ENCODE measurements at regions not wholly inside any gene's neighbourhood (a gene's known extent, or its start where the extent isn't known, plus 50 kb on each side); places are given as distances from the start of the nearest gene placed in this dataset.
A peak's percentile ranks its signal among the peaks of the same experiment; 100 is the strongest.

DNA sequence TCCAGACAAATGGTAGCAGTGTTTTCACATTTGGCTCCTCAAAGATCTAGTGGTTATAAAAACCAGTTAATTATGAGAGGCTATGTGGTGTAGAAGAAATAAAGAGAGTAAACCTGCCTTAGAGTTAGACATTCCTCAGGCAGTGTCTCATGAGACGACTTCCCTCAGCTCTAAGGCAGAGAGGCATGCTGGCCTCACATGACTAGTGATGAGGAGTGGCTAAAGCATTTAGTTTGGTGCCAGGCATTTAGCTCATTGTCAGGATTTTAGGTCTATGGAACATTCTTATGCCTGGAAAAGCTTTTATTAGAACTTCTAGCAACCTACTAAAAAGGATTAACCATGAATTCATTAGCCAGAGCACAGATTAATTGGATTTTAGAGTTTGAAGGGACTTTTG is 90.3 kb downstream of the RPRM start:
- DNase-seq (ENCODE audit: low read depth) = peak; percentile 73
- no peaks in the 10 kb centered on the region for H3K36me3 ChIP-seq (ENCODE audit: control insufficient read depth, insufficient read depth, low read length)
- TF ChIP-seq, protein P1, sequence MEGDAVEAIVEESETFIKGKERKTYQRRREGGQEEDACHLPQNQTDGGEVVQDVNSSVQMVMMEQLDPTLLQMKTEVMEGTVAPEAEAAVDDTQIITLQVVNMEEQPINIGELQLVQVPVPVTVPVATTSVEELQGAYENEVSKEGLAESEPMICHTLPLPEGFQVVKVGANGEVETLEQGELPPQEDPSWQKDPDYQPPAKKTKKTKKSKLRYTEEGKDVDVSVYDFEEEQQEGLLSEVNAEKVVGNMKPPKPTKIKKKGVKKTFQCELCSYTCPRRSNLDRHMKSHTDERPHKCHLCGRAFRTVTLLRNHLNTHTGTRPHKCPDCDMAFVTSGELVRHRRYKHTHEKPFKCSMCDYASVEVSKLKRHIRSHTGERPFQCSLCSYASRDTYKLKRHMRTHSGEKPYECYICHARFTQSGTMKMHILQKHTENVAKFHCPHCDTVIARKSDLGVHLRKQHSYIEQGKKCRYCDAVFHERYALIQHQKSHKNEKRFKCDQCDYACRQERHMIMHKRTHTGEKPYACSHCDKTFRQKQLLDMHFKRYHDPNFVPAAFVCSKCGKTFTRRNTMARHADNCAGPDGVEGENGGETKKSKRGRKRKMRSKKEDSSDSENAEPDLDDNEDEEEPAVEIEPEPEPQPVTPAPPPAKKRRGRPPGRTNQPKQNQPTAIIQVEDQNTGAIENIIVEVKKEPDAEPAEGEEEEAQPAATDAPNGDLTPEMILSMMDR (IDR thresholded peaks at IDR 0.05; ENCODE audit: insufficient read depth, low read length, poor library complexity, severe bottlenecking) = no peak
- H3K27me3 ChIP-seq (ENCODE audit: control insufficient read depth, insufficient read depth, low read length) = no peaks in the 10 kb centered on the region
- H3K4me3 ChIP-seq (ENCODE audit: low read depth, low read length) = no peak overlapping the region

DNA sequence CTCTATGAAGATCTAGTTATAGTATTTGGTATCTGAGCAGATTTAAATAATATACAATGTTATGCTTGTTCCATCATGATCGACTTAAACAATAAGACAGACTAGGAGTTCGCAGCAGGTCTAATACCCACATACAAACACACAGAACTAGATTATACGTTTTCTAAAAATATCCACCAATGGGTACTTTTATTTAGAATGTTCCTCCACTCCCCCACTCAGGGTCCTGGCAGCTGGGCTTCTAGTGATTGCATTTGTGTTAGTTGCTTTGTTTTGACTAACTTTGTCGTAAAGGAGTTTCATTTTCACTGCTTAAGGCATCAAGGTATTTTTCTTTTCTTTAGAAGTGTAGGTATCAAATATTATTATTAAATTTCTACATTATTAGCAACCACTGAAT is 91.4 kb downstream of the RPRM start:
- TF ChIP-seq, protein P1 (IDR thresholded peaks at IDR 0.05; ENCODE audit: insufficient read depth, low read length, poor library complexity, severe bottlenecking) = no peak
- H3K4me3 ChIP-seq (ENCODE audit: low read depth, low read length) = no peak overlapping the region
- DNase-seq (ENCODE audit: low read depth) = no peak

DNA sequence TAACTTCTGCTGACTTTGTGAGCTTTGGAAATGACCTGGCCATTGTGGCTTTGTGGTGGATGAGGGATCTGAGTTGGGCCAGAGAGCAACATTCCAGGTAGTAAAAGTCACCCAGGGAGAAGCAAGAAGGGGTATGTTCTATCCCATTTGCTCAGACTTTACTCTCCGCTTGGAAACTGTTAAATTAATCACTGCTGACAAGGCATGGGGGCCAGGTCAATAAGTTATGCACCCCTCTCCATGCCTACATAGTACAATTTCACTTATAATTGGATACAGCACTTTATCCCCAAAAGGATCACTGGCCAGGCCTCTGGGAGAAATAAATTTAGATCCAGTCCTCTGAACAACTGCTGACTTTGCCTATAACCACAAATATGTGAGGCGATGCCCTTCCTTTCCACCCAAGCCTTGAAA is 92.1 kb downstream of the RPRM start:
- Histone ChIP-seq H3K36me3 (ENCODE audit: control insufficient read depth, insufficient read depth, low read length) (no peaks in the 10 kb centered on the region), H3K27me3 (ENCODE audit: control insufficient read depth, insufficient read depth, low read length) (no peaks in the 10 kb centered on the region), H3K4me3 (ENCODE audit: low read depth, low read length) (no peak overlapping the region)
- TF ChIP-seq, protein P1 (IDR thresholded peaks at IDR 0.05; ENCODE audit: insufficient read depth, low read length, poor library complexity, severe bottlenecking) = no peak
- peak; percentile 61 for DNase-seq (ENCODE audit: low read depth)

More for the DNA sequence above, 91.4 kb downstream of the RPRM start:
- Histone ChIP-seq H3K27me3 (ENCODE audit: control insufficient read depth, insufficient read depth, low read length) (no peaks in the 10 kb centered on the region), H3K36me3 (ENCODE audit: control insufficient read depth, insufficient read depth, low read length) (no peaks in the 10 kb centered on the region)

DNA sequence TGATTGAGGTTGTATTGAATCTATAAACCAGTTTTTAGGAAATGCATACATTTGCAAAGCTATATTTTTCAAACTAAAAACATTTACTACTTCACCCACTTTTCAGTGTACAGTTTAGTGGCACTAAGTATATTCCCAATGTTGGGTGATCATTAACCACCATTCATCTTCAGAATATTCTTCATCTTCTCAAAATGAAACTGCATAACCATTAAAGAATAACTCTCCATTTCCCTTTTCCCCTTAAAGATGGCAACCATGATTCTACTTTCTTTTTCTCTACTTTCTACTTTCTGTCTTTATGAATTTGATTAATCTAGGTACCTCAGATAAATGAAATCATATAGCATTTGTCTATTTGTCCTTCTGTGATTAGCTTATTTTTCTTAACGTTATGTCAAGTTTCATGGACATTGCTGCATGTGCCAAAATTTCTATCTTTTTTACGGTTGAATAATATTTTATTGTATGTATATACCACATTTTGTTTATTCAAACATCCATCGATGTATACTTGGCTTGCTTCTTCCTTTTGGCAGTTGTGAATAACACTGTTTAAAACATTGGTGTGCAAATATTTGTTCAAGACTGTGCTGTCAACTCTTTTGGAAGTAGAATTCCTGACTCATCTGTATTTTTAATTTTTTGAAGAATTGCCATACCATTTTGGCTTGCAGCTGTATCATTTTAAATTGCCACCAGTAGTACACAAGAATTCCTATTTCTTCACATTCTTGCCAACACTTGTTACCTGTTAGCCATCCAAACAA is 104.9 kb downstream of the RPRM start:
- TF ChIP-seq, protein P1 (IDR thresholded peaks at IDR 0.05; ENCODE audit: insufficient read depth, low read length, poor library complexity, severe bottlenecking) = no peak
- Histone ChIP-seq H3K4me3 (ENCODE audit: low read depth, low read length) (no peak overlapping the region), H3K27me3 (ENCODE audit: control insufficient read depth, insufficient read depth, low read length) (no peaks in the 10 kb centered on the region), H3K36me3 (ENCODE audit: control insufficient read depth, insufficient read depth, low read length) (no peaks in the 10 kb centered on the region)
- no peak for DNase-seq (ENCODE audit: low read depth)

DNA sequence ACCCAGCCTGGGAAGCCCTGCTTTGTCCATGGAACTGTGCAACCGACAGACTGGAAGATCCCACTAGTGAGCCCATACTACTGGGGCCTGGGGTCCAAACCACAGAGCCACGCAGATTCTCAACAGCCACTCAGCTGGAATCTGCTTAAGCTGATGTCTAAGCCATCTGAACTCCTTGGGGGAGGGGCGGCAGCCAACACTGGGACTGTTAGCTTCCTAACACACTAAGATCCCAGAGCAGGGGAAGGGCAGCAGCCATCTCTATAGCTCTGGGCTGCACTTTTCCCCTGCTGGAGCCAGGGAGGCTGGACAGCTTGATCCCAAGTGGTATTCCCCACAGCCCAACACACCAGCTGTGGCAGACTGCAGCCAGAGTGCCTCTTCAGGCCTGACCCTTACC is 118.3 kb downstream of the RPRM start:
- H3K36me3 ChIP-seq (ENCODE audit: control insufficient read depth, insufficient read depth, low read length) = no peaks in the 10 kb centered on the region
- TF ChIP-seq, protein P1 (IDR thresholded peaks at IDR 0.05; ENCODE audit: insufficient read depth, low read length, poor library complexity, severe bottlenecking) = no peak
- no peaks in the 10 kb centered on the region for H3K27me3 ChIP-seq (ENCODE audit: control insufficient read depth, insufficient read depth, low read length)
- DNase-seq (ENCODE audit: low read depth) = no peak
- no peak overlapping the region for H3K4me3 ChIP-seq (ENCODE audit: low read depth, low read length)

DNA sequence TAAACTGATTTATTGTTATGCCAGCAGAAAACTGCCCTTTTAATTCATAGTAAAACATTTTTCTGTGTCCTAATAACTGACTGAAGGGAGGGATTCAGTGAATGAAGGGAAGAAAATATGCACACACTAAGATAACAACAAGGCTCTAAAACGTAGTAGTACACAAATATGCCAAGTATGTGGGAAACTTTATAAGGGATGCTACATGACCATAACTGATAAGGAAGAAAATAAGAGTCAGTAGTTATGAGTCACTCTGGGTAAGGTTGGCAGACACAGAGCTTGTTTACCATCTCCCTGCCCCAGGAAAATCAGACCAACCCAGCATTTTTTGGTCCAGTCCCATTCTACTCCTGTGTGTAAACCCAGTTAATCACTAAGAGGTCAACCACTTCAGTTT is 124.2 kb downstream of the RPRM start:
- H3K4me3 ChIP-seq (ENCODE audit: low read depth, low read length) = no peak overlapping the region
- no peaks in the 10 kb centered on the region for H3K27me3 ChIP-seq (ENCODE audit: control insufficient read depth, insufficient read depth, low read length)
- TF ChIP-seq, protein P1 (IDR thresholded peaks at IDR 0.05; ENCODE audit: insufficient read depth, low read length, poor library complexity, severe bottlenecking) = no peak
- no peaks in the 10 kb centered on the region for H3K36me3 ChIP-seq (ENCODE audit: control insufficient read depth, insufficient read depth, low read length)
- no peak for DNase-seq (ENCODE audit: low read depth)

Data from kidney epithelial cell (primary cell).